AG04450 (cell line): ENCODE measurements at regions not wholly inside any gene's neighbourhood (a gene's known extent, or its start where the extent isn't known, plus 50 kb on each side); places are given as distances from the start of the nearest gene placed in this dataset.

Experiments used
- CTCF ChIA-PET: fragments of 300-600, 350-600 bp; formaldehyde crosslinking; extraction: SDS; loops from one replicate; lab custom pipeline; 2022; ENCODE audit warnings: antibody characterized with exemption, inconsistent platforms; lab: Charles Lee
- POLR2A ChIA-PET: fragments of 350-600 bp; formaldehyde crosslinking; extraction: SDS; loops from one replicate; lab custom pipeline; 2021; ENCODE audit warnings: antibody characterized with exemption, inconsistent platforms; lab: Yijun Ruan, JAX
- DNase-seq: peaks from one replicate; pipeline ENCODE4 v3.0.0-alpha.2; 2011; ENCODE audit warnings: low read depth, low spot score
- H3K27ac ChIP-seq: one replicate; pipeline ENCODE4 v1.5.1; 2012; ENCODE audit warnings: low read depth, low read length, control low read depth
- H3K27me3 ChIP-seq: one replicate; pipeline ENCODE4 v1.6.0; 2012; ENCODE audit warnings: low read length; ENCODE audit not compliant: control insufficient read depth, insufficient read depth
- H3K4me3 ChIP-seq: 2 replicates; pipeline ENCODE4 v1.5.1; 2011; ENCODE audit warnings: mild to moderate bottlenecking, low read depth, low read length, control low read depth
- H3K9me3 ChIP-seq: 2 replicates; pipeline ENCODE4 v1.5.1; 2012; ENCODE audit warnings: low read length; ENCODE audit not compliant: control insufficient read depth, insufficient read depth
- CTCF ChIP-seq: IDR thresholded peaks from 2 replicates; pipeline ENCODE4 v1.5.1; 2011; ENCODE audit warnings: low read depth, low read length, control low read depth, inconsistent platforms

GRCh38 chr14:101070540-101071492 is 167.3 kb upstream of the RTL1 start:
- POLR2A ChIA-PET, result no interaction called here

GRCh38 chr14:101071493-101071906 is 168.0 kb upstream of the RTL1 start:
- ChIA-PET POLR2A (no interaction called here), CTCF (no interaction called here)
- Histone ChIP-seq H3K27me3 (no peaks in the 10 kb centered on the region), H3K27ac (peak overlapping the region; percentile 39), H3K4me3 (no peak overlapping the region), H3K9me3 (peaks cover 3% of the 10 kb centered on the region; the same call in 1 of the 2 replicates)
- TF ChIP-seq CTCF, result no peak
- DNase-seq, result no peak

More at GRCh38 chr14:101070540-101071492, 167.3 kb upstream of the RTL1 start:
- Histone ChIP-seq H3K9me3 (peaks cover 7% of the 10 kb centered on the region; the same call in 1 of the 2 replicates), H3K27ac (peak overlapping the region; percentile 39), H3K27me3 (no peaks in the 10 kb centered on the region), H3K4me3 (no peak overlapping the region)
- CTCF ChIA-PET, result no interaction called here
- DNase-seq, result no peak
- no peak for TF ChIP-seq CTCF

GRCh38 chr14:101072070-101072469 is 168.5 kb upstream of the RTL1 start:
- CTCF ChIA-PET, result no interaction called here
- POLR2A ChIA-PET, result no interaction called here
- DNase-seq, result no peak
- no peak overlapping the region for H3K4me3 ChIP-seq
- no peaks in the 10 kb centered on the region for H3K27me3 ChIP-seq
- TF ChIP-seq CTCF, result no peak
- peaks cover 3% of the 10 kb centered on the region; the same call in 1 of the 2 replicates for H3K9me3 ChIP-seq
- peak overlapping the region; percentile 77 for H3K27ac ChIP-seq

GRCh38 chr14:101072531-101072930 is 169.0 kb upstream of the RTL1 start:
- POLR2A ChIA-PET, result no interaction called here
- CTCF ChIA-PET, result no interaction called here
- H3K9me3 ChIP-seq, result no peaks in the 10 kb centered on the region; the same call in 1 of the 2 replicates
- no peak for TF ChIP-seq CTCF
- peak overlapping the region; percentile 77 for H3K27ac ChIP-seq
- no peaks in the 10 kb centered on the region for H3K27me3 ChIP-seq
- DNase-seq, result no peak
- H3K4me3 ChIP-seq, result no peak overlapping the region
